ENCODE measurements at regions not wholly inside any gene's neighbourhood (a gene's known extent, or its start where the extent isn't known, plus 50 kb on each side); places are given as distances from the start of the nearest gene placed in this dataset.

- TF ChIP-seq, protein P1, sequence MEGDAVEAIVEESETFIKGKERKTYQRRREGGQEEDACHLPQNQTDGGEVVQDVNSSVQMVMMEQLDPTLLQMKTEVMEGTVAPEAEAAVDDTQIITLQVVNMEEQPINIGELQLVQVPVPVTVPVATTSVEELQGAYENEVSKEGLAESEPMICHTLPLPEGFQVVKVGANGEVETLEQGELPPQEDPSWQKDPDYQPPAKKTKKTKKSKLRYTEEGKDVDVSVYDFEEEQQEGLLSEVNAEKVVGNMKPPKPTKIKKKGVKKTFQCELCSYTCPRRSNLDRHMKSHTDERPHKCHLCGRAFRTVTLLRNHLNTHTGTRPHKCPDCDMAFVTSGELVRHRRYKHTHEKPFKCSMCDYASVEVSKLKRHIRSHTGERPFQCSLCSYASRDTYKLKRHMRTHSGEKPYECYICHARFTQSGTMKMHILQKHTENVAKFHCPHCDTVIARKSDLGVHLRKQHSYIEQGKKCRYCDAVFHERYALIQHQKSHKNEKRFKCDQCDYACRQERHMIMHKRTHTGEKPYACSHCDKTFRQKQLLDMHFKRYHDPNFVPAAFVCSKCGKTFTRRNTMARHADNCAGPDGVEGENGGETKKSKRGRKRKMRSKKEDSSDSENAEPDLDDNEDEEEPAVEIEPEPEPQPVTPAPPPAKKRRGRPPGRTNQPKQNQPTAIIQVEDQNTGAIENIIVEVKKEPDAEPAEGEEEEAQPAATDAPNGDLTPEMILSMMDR (conservative IDR thresholded peaks at IDR 0.05 in 1 of 2, IDR thresholded peaks at IDR 0.05 in 1 of 2; ENCODE audit: extremely low read depth in 1 of 2, insufficient read depth in 1 of 2, low read depth in 1 of 2, low read length in 2 of 2) = no peak
- no peak for TF ChIP-seq EZH2 (IDR thresholded peaks at IDR 0.05; ENCODE audit: borderline replicate concordance, low read length)
Observed at GRCh38 chr1:20431176-20431460, 54.9 kb downstream of the CAMK2N1 start.
